GM13977 (cell line): ENCODE measurements at regions not wholly inside any gene's neighbourhood (a gene's known extent, or its start where the extent isn't known, plus 50 kb on each side); places are given as distances from the start of the nearest gene placed in this dataset.
"Not testable (repeated sequence)": the region's sequence is repeated elsewhere in the genome, so short reads cannot be mapped to it uniquely, and the experiment has no call there.

Experiments
- DNase-seq: peaks from one replicate; pipeline ENCODE4 v3.0.0; 2012; ENCODE audit warnings: low spot score
- in situ Hi-C: fragments of 300-500 bp; cut with MboI; formaldehyde crosslinking; loops from one replicate; pipeline ENCODE4 v1.12.0; 2022; ENCODE audit warnings: low sequenced_read_pairs, low pct_unique_long_range_greater_than_20kb, mixed read lengths, inconsistent platforms; ENCODE audit not compliant: unreplicated experiment
- TF ChIP-seq, protein P1 (sequence below): IDR thresholded peaks from 2 replicates; pipeline ENCODE4 v1.5.1; 2012; ENCODE audit warnings: mild to moderate bottlenecking, control low read depth; ENCODE audit not compliant: insufficient read depth; ENCODE audit errors: extremely low read depth, missing control alignments

DNA sequence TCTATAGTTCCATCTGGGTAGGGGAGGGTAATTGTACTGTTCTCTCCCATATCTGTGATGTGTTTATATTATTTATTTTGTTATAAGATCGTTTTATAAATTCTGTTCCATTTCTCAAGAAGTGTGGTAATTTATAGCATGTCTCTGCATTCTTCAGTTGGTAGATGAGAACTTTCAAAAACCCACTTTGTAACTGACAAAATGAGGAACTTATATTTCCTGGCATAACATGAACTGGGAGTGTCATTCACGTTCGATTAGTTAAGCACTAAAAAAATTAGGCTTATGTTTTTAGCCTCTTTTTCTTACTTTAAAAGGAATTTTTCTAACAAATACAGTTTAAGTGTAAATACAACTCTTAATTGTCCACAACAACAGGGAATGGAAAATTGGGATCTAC, 230.8 kb downstream of the CGGBP1 start:
- TF ChIP-seq, protein P1, sequence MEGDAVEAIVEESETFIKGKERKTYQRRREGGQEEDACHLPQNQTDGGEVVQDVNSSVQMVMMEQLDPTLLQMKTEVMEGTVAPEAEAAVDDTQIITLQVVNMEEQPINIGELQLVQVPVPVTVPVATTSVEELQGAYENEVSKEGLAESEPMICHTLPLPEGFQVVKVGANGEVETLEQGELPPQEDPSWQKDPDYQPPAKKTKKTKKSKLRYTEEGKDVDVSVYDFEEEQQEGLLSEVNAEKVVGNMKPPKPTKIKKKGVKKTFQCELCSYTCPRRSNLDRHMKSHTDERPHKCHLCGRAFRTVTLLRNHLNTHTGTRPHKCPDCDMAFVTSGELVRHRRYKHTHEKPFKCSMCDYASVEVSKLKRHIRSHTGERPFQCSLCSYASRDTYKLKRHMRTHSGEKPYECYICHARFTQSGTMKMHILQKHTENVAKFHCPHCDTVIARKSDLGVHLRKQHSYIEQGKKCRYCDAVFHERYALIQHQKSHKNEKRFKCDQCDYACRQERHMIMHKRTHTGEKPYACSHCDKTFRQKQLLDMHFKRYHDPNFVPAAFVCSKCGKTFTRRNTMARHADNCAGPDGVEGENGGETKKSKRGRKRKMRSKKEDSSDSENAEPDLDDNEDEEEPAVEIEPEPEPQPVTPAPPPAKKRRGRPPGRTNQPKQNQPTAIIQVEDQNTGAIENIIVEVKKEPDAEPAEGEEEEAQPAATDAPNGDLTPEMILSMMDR, result no peak
- in situ Hi-C loops, result no loop called here
- no peak for DNase-seq

DNA sequence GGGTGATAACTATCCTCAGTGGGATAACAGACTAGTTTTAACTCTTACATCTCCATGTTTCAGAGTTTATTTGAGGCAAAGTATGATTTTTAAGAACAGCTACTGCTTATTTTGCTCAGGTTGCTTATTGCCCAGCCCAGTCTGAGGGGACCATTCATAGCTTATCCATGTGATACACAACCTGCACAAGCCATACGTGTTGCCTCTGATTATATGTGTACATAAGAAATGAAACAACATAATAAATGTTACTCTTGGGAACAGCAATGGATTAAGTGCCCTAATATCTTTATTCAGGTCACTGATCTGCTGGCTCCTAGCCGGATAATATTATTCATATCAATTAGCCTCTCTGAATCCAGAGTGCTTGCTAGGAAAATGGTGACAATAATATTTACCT, 236.2 kb downstream of the CGGBP1 start:
- in situ Hi-C loops, result no loop called here
- no peak for DNase-seq
- TF ChIP-seq, protein P1, result no peak

DNA sequence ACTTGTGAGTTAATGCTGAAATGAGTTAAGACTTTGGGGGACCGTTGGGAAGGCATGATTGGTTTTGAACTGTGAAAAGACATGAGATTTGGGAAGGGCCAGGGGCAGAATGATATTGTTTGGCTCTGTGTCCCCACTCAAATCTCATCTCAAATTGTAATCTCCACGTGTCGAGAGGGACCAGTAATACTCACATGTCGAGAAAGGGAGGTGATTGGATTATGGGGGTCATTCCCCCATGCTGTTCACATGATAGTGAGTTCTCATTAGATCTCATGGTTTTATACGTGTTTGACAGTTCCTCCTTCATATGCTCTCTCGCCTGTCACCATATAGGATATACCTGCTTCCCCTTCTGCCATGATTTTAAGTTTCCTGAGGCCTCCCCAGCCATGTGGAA, 245.3 kb downstream of the CGGBP1 start:
- DNase-seq, in situ Hi-C loops: not testable (repeated sequence)

DNA sequence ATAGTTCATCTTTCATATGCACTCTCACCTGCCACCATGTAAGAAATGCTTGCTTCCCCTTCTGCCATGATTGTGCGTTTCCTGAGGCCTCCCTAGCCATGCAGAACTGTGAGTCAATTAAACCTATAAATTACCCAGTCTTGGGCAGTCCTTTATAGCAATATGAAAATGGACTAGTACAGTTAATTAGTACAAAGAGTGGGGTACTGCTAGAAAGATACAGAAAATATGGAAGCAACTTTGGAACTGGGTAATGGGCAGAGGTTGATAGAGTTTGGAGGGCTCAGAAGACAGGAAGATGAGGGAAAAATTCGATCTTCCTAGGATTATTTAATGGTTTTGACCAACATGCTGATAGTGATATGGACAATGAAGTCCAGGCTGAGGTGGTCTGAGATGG, 246.9 kb downstream of the CGGBP1 start:
- in situ Hi-C loops, result no loop called here
- TF ChIP-seq, protein P1, result no peak
- no peak for DNase-seq

DNA sequence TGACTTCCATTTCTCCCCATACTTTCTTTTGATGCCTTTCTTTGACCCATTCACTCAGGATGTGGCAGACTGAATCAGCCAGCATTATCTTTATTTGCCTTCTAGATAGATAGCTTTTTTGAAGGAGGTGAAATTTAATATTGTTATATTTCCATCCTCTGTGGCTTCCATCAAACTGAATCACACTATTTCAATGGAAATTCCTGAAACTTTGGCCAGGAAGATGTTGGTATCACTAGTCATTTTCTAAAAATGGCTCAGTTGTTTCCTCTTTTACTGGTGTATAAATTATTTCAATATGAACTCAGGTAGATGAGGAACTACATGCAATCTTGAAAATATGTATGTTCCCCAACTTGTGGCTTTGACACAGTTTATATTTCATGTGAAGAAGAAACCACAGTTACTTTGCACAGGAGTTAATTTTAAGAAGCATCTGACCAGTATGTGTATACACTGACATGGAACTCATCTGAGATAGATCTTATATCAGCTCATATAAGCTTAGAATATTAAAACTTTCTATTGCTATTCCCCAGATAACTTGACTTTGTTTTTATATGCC, 248.3 kb downstream of the CGGBP1 start:
- in situ Hi-C loops, result no loop called here
- no peak for DNase-seq
- TF ChIP-seq, protein P1, result no peak

DNA sequence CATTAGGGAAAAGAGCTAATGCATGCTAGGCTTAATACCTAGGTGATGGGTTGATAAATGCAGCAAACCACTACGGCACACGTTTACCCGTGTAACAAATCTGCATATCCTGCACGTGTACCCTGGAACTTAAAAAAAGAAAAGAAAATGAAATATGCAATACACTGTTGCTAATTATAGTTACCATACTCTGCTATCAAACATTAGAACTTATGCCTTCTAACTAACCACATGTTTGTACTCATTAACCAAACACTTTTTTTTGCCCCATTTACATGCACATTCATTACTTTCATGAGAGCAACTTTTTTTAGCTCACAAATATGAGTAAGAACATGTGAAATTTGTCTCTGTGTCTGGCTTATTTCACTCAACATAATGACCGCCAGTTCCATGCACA, 253.1 kb downstream of the CGGBP1 start:
- in situ Hi-C loops, result no loop called here
- DNase-seq, result no peak
- TF ChIP-seq, protein P1, result no peak

DNA sequence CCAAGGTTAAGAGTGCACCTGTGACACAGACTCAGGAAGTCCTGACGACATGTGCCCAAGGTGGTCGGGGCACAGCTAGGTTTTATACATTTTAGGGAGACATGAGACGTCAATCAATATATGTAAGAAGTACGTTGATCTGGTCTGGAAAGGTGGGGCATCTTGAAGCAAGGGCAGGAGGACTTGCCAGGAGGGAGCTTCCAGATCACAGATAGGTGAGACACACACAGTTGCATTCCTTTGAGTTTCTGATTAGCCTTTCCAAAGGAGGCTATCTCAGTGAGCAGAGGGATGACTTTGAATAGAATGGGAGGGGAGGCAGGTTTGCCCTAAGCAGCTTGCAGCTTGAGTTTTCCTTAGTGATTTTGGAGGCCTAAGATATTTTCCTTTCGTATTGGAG, 257.4 kb downstream of the CGGBP1 start:
- in situ Hi-C loops, result no loop called here
- TF ChIP-seq, protein P1, result no peak
- DNase-seq, result no peak
